Activated CD4-positive, alpha-beta T cell treated with anti-CD3 and anti-CD28 coated beads, Interleukin-2, Interleukin-4, amounts not matched to agents 100 ng/mL and 50 ng/mL, durations not matched to agents 16 hours and 8 hours (primary cell): ENCODE measurements at regions not wholly inside any gene's neighbourhood (a gene's known extent, or its start where the extent isn't known, plus 50 kb on each side); places are given as distances from the start of the nearest gene placed in this dataset.
"Not testable (repeated sequence)": the region's sequence is repeated elsewhere in the genome, so short reads cannot be mapped to it uniquely, and the experiment has no call there.

Experiments used
- DNase-seq: peaks from one replicate; pipeline ENCODE4 v3.0.0-alpha.2; 2020; ENCODE audit warnings: low spot score

GRCh38 chr6:165845493-165845892 is 182.5 kb upstream of the PDE10A start:
- DNase-seq = no peak

GRCh38 chr6:165844801-165845364 is 181.8 kb upstream of the PDE10A start:
- no peak for DNase-seq

DNA sequence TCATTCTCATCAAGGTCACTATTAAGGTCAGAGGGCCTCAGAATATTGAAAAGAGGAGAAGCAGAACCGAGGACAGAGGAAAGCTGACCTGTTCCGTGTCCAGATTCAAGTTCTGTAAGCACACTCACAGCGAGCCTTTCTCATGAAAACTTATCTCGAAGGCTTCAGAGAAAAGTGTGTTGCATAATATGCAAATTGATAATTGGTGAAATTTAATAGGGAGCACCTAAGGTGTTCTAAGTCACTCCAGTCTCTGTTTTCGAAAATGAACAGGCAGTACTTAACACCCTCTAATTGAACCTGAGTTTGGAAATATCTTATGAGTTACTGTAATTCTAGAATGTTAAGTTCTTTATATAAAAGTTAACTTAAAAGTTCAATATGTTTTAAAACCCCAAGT is 181.2 kb upstream of the PDE10A start:
- no peak for DNase-seq

DNA sequence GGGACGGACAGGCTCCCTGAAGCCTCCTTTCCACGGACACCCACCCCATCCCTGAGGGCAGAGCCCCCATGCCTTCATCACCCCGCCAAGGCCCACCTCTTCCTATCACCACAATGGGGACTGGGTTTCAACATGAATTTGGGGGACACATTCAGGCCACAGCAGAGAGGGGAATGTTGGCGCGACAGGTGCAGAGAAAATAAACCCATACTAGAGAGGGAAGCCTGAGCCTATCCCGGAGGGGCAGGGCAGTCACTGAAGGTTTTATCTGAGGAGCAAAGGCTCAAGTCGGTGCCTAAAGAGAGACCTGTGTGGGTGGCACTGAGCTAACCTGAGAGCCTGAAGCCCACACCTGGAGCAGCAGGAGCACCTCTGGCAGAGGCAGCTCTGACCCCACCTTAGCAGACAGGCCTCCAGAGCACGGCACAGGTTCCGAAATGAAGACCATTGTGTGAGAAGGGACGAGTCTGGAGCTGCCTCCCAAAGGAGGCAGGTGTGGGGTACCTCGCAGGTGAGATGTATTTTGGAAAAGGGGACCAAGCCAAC is 180.6 kb upstream of the PDE10A start:
- DNase-seq = no peak

DNA sequence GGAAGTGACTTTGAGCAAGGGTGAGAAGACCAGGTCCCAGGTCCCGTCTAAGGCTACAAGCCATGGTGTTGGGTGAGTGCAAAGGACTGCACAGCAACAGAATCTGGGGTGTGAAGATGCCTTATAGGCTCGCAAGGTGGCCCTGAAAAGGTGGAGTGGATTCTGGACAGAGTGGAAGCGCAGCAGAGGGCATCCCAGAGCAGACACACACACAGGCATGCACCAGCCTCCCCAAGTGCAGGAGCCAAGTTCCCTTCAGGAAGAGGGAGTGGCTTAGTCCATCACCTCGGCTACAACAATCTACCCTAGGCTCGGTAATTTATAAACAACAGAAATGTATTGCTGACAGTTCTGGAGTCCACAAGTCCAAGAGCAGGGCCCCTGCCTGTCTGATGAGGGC is 180.1 kb upstream of the PDE10A start:
- DNase-seq = no peak

GRCh38 chr6:165842281-165842936 is 179.4 kb upstream of the PDE10A start:
- no peak for DNase-seq

GRCh38 chr6:165841153-165841558 is 178.1 kb upstream of the PDE10A start:
- DNase-seq = no peak

DNA sequence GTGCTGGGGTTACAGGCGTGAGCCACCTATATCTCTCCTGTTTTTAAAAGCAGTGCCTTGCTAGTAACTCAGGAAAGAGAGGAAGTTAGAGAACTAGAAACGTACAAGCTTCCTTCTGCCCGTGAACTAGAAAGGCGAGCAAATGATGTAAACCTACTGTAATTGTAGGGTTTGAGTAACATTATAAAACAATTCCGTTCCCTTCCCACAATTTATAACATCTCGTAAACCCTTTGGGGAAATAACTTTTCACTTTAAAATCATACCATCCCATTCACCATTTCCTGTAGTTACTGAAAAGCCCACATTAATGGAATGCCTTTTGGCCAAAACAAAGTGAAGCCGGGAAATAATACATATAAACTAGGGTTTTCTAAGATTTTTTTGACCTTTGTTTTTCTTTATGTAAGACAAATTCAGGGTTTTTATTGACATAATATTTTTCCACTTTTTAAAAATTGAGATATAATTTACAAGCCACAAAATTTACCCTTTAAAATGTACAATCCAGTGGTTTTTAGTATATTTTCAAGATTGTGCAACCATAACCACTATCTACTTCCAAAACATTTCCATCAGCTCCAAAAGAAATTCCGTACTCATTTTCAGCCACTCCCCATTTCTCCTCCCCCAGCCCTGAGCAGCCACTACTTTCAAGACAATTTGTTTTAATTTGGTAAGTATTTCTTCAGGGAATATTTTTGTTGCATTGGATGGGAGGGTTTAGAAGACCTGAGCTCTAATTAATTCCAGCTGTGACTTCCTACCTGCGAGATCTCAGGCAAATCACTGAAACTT is 175.1 kb upstream of the PDE10A start:
- DNase-seq = no peak

DNA sequence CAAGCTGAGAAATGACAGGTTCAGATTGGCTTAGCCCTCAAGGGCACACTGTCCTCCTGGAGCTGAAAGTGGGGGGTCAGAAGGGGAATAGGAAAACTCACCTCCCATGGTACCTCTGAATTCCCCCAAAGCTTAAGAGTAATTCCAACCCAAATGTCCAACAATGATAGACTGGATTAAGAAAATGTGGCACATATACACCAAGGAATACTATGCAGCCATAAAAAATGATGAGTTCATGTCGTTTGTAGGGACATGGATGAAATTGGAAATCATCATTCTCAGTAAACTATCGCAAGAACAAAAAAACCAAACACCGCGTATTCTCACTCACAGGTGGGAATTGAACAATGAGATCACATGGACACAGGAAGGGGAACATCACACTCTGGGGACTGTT is 173.6 kb upstream of the PDE10A start:
- DNase-seq = not testable (repeated sequence)

DNA sequence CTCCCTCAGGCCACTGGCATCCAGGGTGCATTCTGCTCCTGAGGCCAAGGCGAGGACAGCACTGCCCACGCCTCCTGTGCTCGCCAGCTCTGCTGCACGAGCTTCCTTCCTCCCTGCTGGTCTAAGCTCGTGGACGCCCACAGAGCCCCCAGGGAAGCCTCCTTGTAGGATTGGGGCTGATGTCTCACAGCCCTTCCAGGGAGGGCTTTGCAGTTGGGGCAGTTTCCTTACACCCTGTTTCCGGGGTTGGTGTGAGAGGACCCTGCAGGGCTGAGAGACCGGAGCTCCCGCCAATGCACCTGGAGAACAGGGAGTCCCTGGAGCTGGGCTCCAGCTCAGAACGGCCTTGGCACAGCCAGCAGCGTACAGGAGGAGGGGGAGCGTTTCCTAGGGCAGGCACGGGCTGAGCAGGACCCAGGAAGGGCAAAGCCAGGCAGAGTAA is 172.4 kb upstream of the PDE10A start:
- DNase-seq = no peak

DNA sequence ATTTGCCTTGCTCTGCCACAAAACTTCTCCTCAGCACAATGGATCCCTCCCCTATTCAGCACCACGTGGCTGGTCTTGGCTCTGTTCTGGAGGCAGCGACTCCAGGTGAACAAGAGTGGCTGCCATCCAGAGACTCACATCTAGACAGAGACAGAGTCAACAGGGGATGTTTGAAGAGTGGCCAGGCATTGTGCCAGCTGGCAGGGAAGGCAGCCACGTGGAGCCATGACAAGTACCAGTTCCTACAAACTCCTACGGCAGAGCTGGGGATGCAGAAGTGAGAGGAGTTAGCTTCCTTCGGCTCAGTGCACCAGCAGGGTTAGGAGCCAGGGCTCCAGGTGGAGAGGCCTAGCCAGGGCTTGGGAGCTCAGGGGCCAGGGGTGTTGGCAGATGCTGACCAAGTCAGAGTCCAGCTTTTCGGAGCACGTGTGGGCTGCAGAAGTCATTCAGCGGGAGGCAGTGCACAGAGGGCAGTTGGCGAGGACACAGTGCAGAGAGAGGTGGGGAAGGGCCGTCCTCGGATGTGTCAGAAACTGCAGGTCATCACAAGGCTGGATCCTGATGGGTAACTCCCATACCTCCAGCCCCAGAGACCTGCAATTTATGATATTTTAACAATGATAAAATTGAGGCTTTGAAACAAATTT is 171.7 kb upstream of the PDE10A start:
- DNase-seq = no peak

GRCh38 chr6:165833355-165833754 is 170.3 kb upstream of the PDE10A start:
- no peak for DNase-seq

DNA sequence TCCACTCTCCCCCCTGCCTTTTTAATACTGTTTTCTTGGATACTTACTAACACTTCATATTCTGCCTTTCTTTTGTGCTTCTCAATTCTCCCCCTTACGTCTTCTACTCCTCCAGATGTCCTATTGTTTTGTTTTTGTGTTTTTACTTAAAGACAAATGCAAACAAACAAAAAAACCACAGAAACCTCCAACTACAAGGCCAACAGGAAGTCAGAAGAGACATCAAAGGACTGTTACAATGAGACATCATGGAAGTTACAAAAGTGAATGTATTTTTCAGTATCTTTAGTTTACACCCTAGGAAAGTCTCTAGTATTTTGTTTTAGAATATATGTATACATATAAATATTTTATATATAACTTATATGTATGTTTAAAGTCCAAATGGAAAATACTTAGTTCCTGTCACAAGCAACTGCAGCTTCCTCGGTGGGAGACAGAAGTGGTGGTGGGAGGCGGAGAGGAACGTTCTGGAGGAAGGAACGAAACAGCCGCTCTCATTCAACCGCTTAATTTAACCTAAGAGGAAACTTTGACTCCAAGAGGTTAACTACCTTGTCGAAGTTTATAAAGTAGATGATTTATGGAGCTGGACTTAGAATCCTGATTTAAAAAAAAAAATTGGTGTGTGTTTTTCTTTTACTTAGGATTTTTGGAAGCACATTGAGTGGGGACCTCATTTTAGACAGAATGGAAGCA is 168.9 kb upstream of the PDE10A start:
- DNase-seq = no peak

GRCh38 chr6:165830761-165831160 is 167.7 kb upstream of the PDE10A start:
- DNase-seq = no peak

DNA sequence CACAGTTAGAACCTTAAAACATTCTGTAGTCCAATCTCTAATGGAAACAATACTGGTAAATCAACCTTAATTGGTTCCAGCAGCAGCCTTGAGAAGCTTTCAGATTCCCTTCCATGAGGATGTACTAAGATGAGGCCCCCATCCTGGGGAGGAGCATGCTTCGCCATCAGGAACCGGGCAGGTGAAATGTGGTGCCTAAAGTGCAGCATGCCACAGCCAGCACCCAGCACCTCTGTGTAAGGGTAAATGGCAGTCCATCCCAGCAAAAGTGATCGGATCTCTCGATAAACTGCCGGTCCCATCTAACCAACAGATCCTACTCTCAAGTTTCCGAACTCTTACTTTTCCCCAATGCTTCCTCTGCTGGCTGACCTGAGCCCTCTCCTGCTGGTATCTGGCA is 166.3 kb upstream of the PDE10A start:
- no peak for DNase-seq

GRCh38 chr6:165827190-165827518 is 164.1 kb upstream of the PDE10A start:
- DNase-seq = no peak

GRCh38 chr6:165826487-165827189 is 163.6 kb upstream of the PDE10A start:
- DNase-seq = no peak

GRCh38 chr6:165825256-165825815 is 162.3 kb upstream of the PDE10A start:
- DNase-seq = no peak

DNA sequence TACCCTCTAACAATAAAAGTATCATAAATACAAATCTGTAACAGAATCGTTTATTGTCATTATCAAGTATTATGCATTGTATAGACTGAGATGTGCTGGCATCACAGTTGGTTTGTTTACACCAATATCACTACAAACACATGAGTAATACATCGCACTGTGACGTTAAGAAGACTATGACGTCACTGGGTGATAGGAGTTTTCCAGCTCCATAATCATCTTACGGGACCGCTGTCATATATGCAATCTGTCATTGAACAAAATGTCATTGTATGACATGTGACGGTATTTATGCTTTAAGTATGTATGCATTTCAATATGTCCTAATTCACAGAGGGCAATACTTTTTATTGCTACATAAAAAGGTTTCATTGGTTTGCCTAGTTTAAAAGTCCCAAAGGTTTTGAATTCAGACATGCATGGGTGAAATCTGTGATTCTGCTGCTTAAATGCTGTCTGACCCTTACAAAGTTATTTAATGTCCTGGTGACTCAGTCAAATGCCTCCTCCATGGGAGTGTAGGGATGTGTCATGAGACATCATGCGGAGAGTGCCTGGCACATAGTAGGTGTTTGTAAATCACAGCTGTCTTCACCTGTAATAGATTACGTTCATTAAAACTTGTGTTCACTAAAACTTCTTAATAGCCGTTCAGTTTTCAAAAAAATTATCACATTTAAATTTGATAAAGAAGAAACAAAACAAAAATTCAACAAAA is 160.7 kb upstream of the PDE10A start:
- DNase-seq = no peak

DNA sequence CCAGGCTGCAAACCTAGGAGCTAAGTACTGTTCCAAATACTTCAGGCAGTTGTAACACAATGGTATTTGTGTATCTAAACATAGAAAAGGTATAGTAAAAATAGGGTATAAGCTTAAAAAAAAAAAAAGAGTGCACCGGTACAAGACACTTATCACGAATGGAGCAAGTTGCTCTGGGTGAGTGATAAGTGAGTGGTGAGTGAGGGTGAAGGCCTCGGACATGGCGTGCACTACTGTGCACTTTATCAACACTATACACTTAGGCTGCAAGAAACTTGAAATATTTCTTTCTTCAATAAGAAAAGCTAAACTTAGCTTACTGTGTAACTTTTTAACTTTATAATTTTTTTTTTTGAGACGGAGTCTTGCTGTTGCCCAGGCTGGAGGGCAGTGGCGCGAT is 159.5 kb upstream of the PDE10A start:
- DNase-seq = no peak
